CD4-positive, alpha-beta T cell (primary cell): ENCODE measurements at regions not wholly inside any gene's neighbourhood (a gene's known extent, or its start where the extent isn't known, plus 50 kb on each side); places are given as distances from the start of the nearest gene placed in this dataset.

Experiments used
- ATAC-seq: fragments of 200-7000 bp; cut with Tn5 transposase; one replicate; pipeline ENCODE4 v1.10.0; 2022; ENCODE audit warnings: mild to moderate bottlenecking; ENCODE audit not compliant: poor library complexity
- CTCF ChIA-PET: fragments of 350-600 bp; sonication (Branson Sonifier 250); formaldehyde crosslinking; loops from one replicate; lab custom pipeline; 2021; ENCODE audit warnings: antibody characterized with exemption, inconsistent platforms; lab: Charles Lee
- POLR2A ChIA-PET: fragments of 350-600 bp; sonication (Branson Sonifier 250); formaldehyde crosslinking; loops from one replicate; lab custom pipeline; 2021; ENCODE audit warnings: antibody characterized with exemption, inconsistent platforms; lab: Charles Lee
- DNase-seq, 14 experiments: peaks; one replicate each; pipeline ENCODE4 v3.0.0-alpha.2; 2013 to 2020; ENCODE audit warnings: mixed read lengths in 2 of 14
- H3K27ac ChIP-seq, 2 donors: one replicate each; pipeline versions ENCODE4 v1.5.1 to v1.7.0; 2013; ENCODE audit warnings: low read length in 2 of 2, low read depth in 1 of 2, mild to moderate bottlenecking in 1 of 2
- H3K27me3 ChIP-seq, 2 experiments: 1 replicate in 1 of 2; 2 replicates in 1 of 2; pipeline versions ENCODE4 v1.6.1 to v1.7.0; 2013; ENCODE audit warnings: low read length in 2 of 2, control low read depth in 1 of 2, mild to moderate bottlenecking in 1 of 2, moderate library complexity in 1 of 2; ENCODE audit not compliant: insufficient read depth in 2 of 2, control insufficient read depth in 1 of 2
- H3K36me3 ChIP-seq: one replicate; pipeline ENCODE4 v1.6.1; 2013; ENCODE audit warnings: low read length, control low read depth; ENCODE audit not compliant: insufficient read depth
- H3K4me1 ChIP-seq: one replicate; pipeline ENCODE4 v1.6.1; 2013; ENCODE audit warnings: low read length, control low read depth; ENCODE audit not compliant: insufficient read depth
- H3K4me3 ChIP-seq: one replicate; pipeline ENCODE4 v1.5.1; 2013; ENCODE audit warnings: mild to moderate bottlenecking, low read length, moderate library complexity
- H3K9me3 ChIP-seq, 2 experiments: 1 replicate in 1 of 2; 2 replicates in 1 of 2; pipeline versions ENCODE4 v1.6.1 to v1.7.0; 2013; ENCODE audit warnings: low read length in 2 of 2, mild to moderate bottlenecking in 2 of 2, control low read depth in 1 of 2, moderate library complexity in 1 of 2; ENCODE audit not compliant: control insufficient read depth in 1 of 2, insufficient read depth in 1 of 2
- H3K27ac Mint-ChIP-seq: one replicate; pipeline ENCODE4 v1.8.0; 2020; ENCODE audit warnings: mixed read lengths
- H3K27me3 Mint-ChIP-seq: one replicate; pipeline ENCODE4 v1.8.0; 2021; ENCODE audit warnings: mixed read lengths
- H3K36me3 Mint-ChIP-seq: one replicate; pipeline ENCODE4 v1.8.0; 2021; ENCODE audit warnings: low read depth, mixed read lengths
- H3K4me1 Mint-ChIP-seq: one replicate; pipeline ENCODE4 v1.8.0; 2021; ENCODE audit warnings: low read depth, mixed read lengths
- H3K4me3 Mint-ChIP-seq: one replicate; pipeline ENCODE4 v1.8.0; 2020; ENCODE audit warnings: mild to moderate bottlenecking, mixed read lengths
- H3K9me3 Mint-ChIP-seq: one replicate; pipeline ENCODE4 v1.8.0; 2020; ENCODE audit warnings: mixed read lengths
- CTCF ChIP-seq: fragments of 200-600 bp; IDR thresholded peaks from one replicate; pipeline ENCODE4 v1.8.0; 2022; ENCODE audit warnings: antibody characterized with exemption, mild to moderate bottlenecking
- intact Hi-C, 2 experiments: fragments of 100-400 bp; cut with DNase I in 1 of 2; cut with micrococcal nuclease in 1 of 2; formaldehyde crosslinking; loops; one replicate each; pipeline versions ENCODE4 v1.15.1 to v1.9.0; 2023 to 2025; cut with DNase I, micrococcal nuclease

GRCh38 chr4:181969151-181969550, 274.1 kb upstream of the TENM3 start:
- no peaks in the 10 kb centered on the region for H3K36me3 Mint-ChIP-seq
- intact Hi-C loops = no loop called here
- POLR2A ChIA-PET = no interaction called here

GRCh38 chr4:181970366-181970765, 272.8 kb upstream of the TENM3 start:
- no peak for TF ChIP-seq CTCF
- ChIA-PET CTCF (no interaction called here), POLR2A (no interaction called here)
- ATAC-seq (no peak), DNase-seq (no peak)
- no peaks in the 10 kb centered on the region for H3K36me3 ChIP-seq
- Mint-ChIP-seq H3K4me3 (no peak overlapping the region), H3K4me1 (no peaks in the 10 kb centered on the region), H3K27me3 (no peaks in the 10 kb centered on the region), H3K36me3 (no peaks in the 10 kb centered on the region), H3K9me3 (peaks cover 4% of the 10 kb centered on the region), H3K27ac (no peak overlapping the region)
- H3K4me3 ChIP-seq = no peak overlapping the region
- H3K27me3 ChIP-seq = no peaks in the 10 kb centered on the region
- no peaks in the 10 kb centered on the region for H3K4me1 ChIP-seq
- H3K27ac ChIP-seq = no peak overlapping the region
- peaks cover 0 to 15% of the 10 kb centered on the region in 2 experiments for H3K9me3 ChIP-seq
- intact Hi-C loops = no loop called here

More at GRCh38 chr4:181969151-181969550, 274.1 kb upstream of the TENM3 start:
- Histone ChIP-seq H3K36me3 (no peaks in the 10 kb centered on the region), H3K4me1 (no peaks in the 10 kb centered on the region), H3K27me3 (no peaks in the 10 kb centered on the region), H3K27ac (no peak overlapping the region), H3K9me3 (peaks cover 0 to 15% of the 10 kb centered on the region in 2 experiments), H3K4me3 (no peak overlapping the region)
- no peak overlapping the region for H3K4me3 Mint-ChIP-seq
- DNase-seq (no peak), ATAC-seq (no peak)
- H3K4me1 Mint-ChIP-seq = no peaks in the 10 kb centered on the region
- no peak overlapping the region for H3K27ac Mint-ChIP-seq
- H3K9me3 Mint-ChIP-seq = peaks cover 6% of the 10 kb centered on the region
- TF ChIP-seq CTCF = no peak
- H3K27me3 Mint-ChIP-seq = no peaks in the 10 kb centered on the region
- CTCF ChIA-PET = no interaction called here

- Mint-ChIP-seq H3K4me3 (no peak overlapping the region), H3K9me3 (peaks cover 5% of the 10 kb centered on the region), H3K27ac (no peak overlapping the region), H3K4me1 (no peaks in the 10 kb centered on the region), H3K36me3 (no peaks in the 10 kb centered on the region), H3K27me3 (no peaks in the 10 kb centered on the region)
- POLR2A ChIA-PET = interaction anchor here (1.0 kb wide), 1 partner anchor 8 kb away, joined by 3 read pairs; no protein-coding TSS in a partner anchor
- Histone ChIP-seq H3K27ac (no peak overlapping the region), H3K4me3 (no peak overlapping the region), H3K36me3 (no peaks in the 10 kb centered on the region), H3K4me1 (no peaks in the 10 kb centered on the region), H3K9me3 (peaks cover 0 to 15% of the 10 kb centered on the region in 2 experiments), H3K27me3 (no peaks in the 10 kb centered on the region)
- DNase-seq (no peak), ATAC-seq (no peak)
- no peak for TF ChIP-seq CTCF
- intact Hi-C loops = no loop called here
- CTCF ChIA-PET = no interaction called here
Observed at GRCh38 chr4:181971411-181971810, 271.8 kb upstream of the TENM3 start.
